DMS 273 (cell line): ENCODE measurements at regions not wholly inside any gene's neighbourhood (a gene's known extent, or its start where the extent isn't known, plus 50 kb on each side); places are given as distances from the start of the nearest gene placed in this dataset.

ENCODE experiments used
- DNase-seq: peaks from one replicate; lab custom pipeline; 2025; ENCODE audit not compliant: unreplicated experiment; lab: John Stamatoyannopoulos, UW

GRCh38 chr13:81762449-81762848, 1421.5 kb upstream of the SPRY2 start:
- no peak for DNase-seq

- DNase-seq, result no peak
Observed at GRCh38 chr13:81760316-81760715, 1419.4 kb upstream of the SPRY2 start.

GRCh38 chr13:81757348-81757970, 1416.5 kb upstream of the SPRY2 start:
- no peak for DNase-seq

GRCh38 chr13:81745391-81745790, 1404.5 kb upstream of the SPRY2 start:
- DNase-seq, result peak; percentile 4

- no peak for DNase-seq
Observed at GRCh38 chr13:81738364-81738763, 1397.4 kb upstream of the SPRY2 start.

- peak; percentile 0 for DNase-seq
Observed at GRCh38 chr13:81726037-81726726, 1385.3 kb upstream of the SPRY2 start.

GRCh38 chr13:81722456-81722855, 1381.5 kb upstream of the SPRY2 start:
- DNase-seq, result no peak

- no peak for DNase-seq
Observed at GRCh38 chr13:81721400-81721799, 1380.5 kb upstream of the SPRY2 start.

GRCh38 chr13:81714513-81714912, 1373.6 kb upstream of the SPRY2 start:
- DNase-seq, result no peak

GRCh38 chr13:81713201-81713600, 1372.3 kb upstream of the SPRY2 start:
- no peak for DNase-seq

GRCh38 chr13:81697826-81698225, 1356.9 kb upstream of the SPRY2 start:
- no peak for DNase-seq

GRCh38 chr13:81686877-81687276, 1346.0 kb upstream of the SPRY2 start:
- peak; percentile 24 for DNase-seq

GRCh38 chr13:81683521-81683920, 1342.6 kb upstream of the SPRY2 start:
- DNase-seq, result no peak

- no peak for DNase-seq
Observed at GRCh38 chr13:81682081-81682630, 1341.2 kb upstream of the SPRY2 start.

- DNase-seq, result no peak
Observed at GRCh38 chr13:81677857-81678256, 1336.9 kb upstream of the SPRY2 start.

- DNase-seq, result no peak
Observed at GRCh38 chr13:81676008-81676407, 1335.1 kb upstream of the SPRY2 start.

- DNase-seq, result no peak
Observed at GRCh38 chr13:81671064-81671463, 1330.1 kb upstream of the SPRY2 start.

- no peak for DNase-seq
Observed at GRCh38 chr13:81670048-81670447, 1329.1 kb upstream of the SPRY2 start.

- DNase-seq, result no peak
Observed at GRCh38 chr13:81664872-81665271, 1323.9 kb upstream of the SPRY2 start.

- no peak for DNase-seq
Observed at GRCh38 chr13:81659984-81660383, 1319.1 kb upstream of the SPRY2 start.

- no peak for DNase-seq
Observed at GRCh38 chr13:81658598-81659370, 1317.9 kb upstream of the SPRY2 start.
